NCI-H69 (cell line): ENCODE measurements at regions not wholly inside any gene's neighbourhood (a gene's known extent, or its start where the extent isn't known, plus 50 kb on each side); places are given as distances from the start of the nearest gene placed in this dataset.

Source experiments
- DNase-seq: peaks from one replicate; lab custom pipeline; 2025; lab: John Stamatoyannopoulos, UW

DNA sequence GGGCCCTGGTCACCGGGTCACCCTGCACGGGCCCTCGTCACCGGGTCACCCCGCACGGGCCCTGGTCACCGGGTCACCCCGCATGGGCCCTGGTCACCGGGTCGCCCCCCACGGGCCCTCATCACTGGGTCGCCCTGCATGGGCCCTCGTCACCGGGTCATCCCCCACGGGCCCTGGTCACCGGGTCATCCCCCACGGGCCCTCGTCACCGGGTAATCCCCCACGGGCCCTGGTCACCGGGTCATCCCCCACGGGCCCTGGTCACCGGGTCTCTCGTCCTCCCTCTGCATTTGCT lies 77.6 kb downstream of the RIPK4 start:
- no peak for DNase-seq

DNA sequence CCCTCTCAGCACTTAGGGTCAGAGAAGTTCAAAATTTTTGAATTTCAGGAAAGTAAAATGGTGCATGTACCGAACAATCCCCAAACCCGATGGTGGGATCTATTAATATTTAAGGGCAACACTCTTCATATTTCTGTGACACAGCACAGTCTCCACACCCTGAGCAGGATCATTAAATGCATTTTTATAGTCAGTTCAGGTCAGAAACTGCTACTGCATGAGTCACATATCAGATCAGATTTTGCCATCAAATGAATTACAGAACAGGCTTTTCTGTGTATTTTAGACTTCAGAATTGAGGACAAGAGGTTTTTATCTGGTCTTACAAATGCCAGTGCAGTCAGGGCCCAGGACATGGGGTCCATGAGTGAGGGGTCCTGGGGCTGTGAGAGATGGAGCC lies 79.2 kb downstream of the RIPK4 start:
- DNase-seq: no peak

DNA sequence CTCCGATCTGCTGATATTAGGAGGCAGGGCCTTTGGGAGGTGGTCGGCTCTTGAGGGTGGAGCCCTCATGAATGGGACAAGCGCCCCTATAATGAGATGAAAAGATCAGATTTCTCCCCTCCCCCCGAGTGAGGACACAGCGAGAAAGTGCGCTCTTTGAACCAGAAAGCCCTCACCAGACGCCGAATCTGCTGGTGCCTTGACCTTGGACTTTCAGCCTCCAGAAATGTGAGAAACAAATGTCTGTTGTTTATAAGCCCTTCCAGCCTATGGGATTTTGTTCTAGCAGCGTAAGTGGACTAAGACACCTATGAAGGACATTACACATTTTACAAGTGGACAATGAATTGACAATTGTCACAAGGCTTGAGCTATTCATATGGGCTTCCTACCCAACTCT lies 80.2 kb downstream of the RIPK4 start:
- DNase-seq: no peak

DNA sequence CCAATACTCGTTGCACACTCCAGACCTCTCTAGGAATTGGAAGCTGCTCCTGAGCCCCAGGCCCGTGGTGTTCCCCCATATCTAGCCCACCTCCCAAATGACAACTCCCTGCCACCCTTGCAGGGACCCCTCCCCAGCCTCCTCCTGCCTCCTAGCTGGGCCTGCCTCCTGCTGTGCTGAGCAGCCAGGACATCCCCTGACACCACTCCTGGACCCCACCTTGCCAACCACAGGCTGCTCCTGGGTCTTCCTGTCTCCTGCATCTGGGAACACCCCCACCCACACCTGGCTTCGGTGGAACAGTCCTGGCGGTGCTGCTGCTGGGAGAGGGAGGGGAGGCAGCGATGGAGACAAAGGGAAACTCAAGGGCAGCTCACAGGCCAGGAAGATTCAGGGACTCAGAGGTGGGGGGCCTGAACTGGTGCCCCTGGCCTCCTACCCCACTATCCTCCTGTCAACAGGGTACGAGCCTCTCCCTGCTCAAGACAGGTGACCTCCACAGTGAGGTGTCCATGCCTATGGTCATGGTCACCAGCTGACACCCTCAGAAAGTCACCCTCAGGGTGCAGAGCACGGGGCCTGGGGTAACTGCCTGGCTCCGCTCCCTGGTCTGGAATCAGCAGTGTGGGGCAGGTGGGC lies 81.2 kb downstream of the RIPK4 start:
- no peak for DNase-seq

DNA sequence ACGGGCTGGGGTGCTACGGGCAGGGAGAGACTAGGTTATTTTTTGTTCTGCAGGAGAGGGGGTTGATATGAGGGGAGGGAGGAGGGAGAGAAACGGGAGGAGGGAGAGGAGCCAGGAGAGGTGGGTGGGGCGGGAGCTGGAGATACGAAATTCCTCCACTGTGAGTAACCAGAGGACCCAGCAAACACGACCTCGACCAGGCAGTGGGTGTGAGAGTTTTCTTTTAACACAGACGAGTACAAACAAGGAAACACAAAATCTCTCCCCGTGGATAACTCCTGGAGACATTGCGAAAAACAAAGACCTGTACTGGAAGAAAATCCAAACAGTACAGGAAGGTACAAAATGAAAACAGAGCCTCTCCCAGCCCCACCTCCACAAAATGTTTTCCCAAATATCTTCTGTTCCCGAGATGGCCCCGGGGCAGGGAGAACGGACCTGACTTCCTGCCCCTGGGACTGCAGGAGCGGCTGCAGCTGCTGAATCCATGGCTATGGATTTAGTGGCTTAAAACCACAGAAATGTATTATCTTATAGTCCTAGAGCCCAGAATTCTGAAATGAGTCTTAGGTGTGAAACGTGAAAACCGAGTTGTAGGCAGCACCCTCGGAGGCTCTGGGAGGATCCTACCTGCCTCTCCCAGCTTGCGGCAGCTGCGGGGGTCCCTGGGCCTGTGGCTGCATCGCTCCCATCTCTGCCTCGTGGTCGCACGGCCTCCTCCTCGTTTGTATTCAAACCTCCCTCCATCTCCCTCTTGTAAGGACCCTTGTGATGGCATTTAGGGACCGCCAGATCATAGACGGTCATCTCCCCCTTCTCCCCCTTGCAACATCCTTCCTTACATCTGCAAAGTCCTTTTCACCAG lies 82.2 kb downstream of the RIPK4 start:
- DNase-seq: no peak

DNA sequence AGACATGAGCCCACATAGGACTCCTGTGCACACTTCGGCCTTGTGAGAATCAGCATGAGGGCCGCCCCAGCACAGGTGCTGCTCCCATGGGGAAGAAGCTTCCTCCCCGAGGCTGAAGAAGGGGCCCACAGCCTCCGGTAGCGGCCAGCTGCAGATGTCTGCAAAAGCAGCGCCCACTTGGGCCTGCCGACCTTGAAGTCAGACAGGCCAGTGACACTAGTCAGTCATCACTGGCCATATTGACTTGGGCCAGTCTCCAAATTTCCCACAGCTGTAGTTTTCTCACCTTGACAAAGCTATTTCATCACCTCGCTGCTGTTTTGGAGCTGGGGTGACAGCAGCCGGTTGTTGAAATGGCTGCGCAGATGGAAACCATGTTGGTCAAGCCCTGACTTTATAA lies 83.0 kb downstream of the RIPK4 start:
- no peak for DNase-seq

DNA sequence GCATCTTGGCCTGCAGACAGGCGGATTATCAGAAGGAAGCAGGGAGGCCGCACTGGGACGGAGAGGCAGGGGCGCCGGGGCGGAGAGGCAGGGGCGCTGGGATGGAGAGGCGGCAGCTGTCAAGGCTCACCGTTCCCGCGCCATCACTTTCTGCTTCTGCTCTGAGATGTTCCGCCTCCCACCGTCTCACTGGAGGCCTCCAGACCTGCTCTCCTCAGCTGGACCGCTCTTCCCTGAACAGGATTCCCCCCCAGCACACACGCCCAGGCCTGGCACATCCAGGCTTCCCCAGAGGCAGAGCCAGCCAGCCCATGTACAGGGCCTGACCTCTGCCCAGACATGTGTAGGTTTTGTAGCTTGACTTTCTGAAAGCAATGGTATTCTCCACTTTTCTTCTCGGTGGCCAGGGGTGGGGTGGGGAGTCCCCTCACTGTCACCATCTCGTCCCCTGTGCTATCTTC lies 84.1 kb downstream of the RIPK4 start:
- no peak for DNase-seq

DNA sequence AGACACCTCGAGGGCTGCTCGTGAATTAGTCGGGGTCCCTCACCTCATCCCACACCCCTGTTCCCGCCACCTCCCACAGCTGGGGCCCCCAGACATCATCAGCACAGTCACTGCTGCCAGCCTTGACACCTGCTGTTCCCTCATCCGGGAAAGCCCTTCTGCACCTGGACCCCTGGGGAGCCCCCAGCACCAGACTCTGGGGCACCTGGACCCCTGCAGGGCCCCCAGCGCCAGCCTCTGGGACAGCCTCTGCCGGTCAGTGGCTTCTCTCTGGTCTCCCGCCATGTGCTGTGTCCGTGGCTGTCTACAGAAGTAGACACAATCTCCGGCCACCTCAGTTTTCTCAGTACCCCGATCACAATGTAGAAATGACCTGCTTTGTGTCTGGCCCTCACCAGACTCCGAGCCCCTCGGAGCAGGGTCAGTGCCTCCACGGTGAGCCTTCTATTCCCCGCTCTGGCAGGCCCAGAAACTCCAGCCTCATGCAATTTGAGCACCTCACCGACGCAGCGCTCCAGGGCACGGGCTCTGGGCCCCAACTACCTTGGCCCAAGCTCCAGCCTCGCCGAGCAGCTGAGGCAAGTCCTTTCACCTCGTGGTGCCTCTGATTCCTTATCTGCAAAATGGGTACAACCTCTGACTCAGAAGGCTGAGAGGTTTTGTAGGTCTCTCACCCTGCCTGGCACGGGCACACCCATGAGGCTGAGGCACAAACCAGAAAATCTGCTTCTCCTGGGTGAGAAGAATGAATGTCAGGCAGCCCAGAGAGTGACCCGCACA lies 84.7 kb downstream of the RIPK4 start:
- DNase-seq: peak; percentile 14

DNA sequence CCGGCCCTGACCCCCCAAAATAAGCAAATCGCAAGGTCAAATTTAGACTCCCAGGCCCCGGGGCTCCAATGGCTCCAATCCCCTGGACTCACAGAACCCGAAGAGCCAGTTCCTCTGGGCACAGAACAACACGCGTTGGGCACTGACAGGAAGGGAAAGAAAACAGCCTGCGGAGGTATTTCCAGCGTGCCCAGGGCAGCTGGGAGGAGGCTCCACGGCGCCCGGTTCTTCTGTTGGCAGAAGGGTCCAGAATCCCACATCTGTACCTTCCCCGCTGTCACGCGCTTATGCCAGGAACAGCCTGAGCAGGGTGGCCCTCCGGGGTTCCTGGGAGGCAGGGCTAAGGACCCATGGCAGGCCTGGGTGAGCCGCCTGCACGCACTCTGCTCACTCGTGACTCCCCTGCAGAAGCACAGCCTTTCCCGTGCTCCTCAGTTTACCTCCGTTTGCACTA lies 85.5 kb downstream of the RIPK4 start:
- DNase-seq: no peak

DNA sequence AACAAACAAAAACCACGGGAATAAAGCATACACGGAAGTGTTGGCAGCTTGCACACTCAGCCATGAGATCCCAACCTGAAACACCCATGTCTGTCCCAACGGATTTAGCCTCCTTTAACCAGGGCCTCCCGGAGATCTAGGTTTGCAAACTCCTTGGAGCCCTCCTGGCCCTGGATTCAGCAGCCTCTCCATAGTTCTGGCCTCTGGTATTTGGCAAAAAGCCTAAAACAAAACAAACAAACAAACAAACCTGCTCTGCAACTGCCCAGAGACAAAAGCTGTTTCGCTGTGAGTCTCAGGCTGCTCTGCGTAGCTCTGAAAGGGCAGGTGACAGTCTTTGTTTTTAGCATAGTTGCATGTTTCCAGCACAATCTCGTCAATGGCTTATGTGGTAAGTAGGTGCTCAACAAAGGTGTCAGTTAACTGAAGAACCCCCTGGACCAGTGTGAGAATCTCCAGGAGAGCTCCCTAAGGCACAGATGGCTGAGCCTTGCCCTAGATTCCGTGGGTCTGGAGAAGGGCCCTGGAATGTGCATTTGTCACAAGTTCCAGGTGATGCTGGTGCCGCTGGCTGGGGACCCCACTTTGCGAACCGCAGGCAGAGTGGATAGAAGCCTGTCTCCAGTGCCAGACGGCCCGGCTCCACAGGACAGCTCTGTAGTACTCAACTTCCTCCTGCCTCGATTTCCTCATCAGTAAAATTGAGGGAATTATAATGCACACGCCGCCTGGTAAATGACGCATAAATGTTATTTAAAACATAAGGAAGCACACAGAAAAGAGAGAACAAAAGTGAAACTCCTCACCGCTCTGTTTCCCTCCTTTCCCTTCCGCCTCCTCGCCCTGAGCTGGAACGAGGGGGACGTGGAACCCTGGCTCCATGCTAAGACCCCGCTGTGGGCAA lies 86.2 kb downstream of the RIPK4 start:
- peak; percentile 43 for DNase-seq

DNA sequence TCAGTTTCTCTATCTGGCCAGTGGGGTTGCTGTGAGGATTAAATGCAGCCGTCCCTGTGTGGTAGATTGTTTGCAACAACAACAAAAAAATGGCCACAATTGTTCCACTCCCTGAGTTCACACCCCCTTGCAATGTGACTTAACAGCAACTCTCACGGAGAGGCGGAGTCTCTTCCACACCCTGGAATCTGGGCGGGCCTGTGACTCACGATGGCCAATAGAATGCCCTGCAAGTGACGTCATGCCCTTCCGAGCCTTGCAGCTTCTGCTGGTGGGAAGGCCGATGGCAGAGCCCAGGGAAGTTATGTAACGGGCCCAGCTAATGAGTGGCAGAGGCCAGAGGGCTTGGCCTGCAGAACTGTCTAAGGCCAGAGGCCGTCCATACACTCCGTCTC lies 87.9 kb downstream of the RIPK4 start:
- DNase-seq: peak; percentile 97

DNA sequence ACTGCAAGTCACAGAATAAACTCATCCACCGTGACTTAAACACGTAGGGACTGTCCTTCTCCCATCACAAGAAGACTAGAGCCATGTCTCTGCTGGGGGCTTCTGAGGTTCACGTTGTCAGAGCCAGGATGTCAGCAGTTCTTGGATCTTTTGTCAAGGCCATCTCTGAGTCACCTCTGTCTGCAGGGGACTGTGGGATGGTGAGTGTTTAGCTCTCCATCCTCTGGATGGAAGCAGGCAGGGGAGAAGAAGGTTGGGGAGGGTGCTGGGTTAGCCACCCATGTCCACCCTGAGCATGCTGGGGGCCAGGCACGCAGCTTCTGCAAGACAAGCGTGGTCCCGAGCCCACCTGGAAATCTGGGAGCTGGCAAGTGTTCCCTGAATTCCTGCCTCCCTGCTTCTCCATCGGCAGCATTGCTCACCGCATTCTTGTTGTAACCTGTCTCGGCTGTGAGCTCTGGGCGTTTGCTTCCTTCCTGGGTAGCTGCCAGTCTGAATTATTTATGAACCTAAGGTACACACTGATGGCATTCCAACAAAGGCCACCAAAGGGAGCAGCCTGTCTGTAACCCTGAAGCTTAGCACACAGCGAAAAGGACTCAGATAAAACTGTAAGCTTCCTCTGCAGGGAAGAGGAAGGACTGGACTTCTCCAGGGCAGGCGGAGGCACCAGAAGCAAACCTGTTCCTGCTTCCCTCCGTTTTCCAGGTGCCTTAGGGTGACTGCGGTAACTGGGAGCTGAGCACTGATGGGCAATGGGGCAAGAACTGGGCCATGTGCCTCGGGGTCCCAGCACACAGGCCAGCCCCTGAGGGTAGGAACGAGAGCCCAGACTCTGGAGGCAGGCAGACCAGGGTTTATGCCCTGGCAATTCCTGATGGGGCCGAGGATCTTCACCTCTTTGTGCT lies 88.6 kb downstream of the RIPK4 start:
- peak; percentile 91 for DNase-seq

DNA sequence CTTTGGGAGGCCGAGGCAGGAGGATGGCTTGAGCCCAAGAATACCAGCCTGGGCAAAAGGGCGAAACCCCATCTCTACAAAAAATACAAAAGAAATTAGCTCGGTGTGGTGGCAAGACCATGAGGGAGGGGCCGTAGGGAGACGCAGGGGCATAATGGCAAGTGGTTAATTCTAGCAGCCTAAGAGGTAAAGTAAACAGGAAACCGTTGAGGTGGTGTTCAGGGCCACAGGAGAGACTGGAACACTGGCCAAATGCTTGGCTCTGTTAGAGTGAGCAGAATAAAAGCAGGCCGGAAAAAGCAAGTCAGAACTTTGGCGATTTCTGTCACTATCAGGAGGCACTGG lies 89.2 kb downstream of the RIPK4 start:
- DNase-seq: peak; percentile 90

DNA sequence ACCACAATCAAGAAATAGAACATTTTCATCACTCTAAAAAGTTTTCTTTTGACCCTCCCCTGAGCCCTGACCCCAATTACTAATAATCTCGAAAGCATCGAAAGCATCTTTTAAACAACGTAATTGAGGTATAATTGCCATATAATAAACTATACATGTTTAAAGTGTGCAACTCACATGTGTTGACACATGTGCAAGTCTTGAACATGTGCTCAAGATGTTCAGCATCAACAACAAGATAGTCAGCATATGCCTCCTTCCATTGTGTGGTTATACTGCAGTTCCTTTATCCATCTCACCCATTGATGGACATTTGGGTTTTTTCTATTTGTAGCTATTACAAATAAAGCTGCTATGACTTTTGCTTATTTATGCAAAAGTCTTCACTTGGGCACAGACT lies 90.7 kb downstream of the RIPK4 start:
- no peak for DNase-seq

DNA sequence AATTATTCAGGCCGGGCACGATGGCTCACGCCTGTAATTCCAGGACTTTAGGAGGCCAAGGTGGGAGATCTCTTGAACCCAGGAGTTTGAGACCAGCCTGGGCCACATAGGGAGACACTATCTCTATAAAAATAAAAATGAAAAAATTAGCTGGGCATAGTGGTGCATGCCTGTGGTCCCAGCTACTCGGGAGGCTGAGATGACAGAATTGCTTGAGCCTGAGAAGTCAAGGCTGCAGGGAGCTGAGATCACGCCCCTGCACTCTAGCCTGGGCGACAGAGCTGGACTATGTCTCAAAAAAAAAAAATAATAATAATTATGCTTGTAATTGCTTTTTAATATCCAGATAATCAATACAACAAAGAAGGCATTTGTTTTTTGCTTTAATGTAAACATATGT lies 91.3 kb downstream of the RIPK4 start:
- DNase-seq: no peak

DNA sequence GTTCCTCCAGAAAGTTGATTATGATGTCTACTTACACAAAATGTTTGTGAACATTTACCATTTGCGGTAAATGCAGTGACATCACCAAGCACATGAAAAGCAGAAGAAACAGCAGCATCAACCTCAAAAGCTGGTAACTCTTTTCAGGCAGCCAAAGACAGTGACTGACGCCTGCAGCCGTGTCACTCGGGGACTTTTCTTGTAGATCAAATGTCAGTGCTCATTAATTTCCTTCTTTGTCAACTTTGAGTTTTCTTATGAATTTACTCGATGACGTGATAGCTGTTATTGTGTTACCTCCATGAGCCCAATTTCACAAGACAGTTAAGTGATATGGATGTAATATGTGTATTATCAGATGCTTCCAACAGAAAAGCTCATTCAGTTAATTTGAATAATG lies 92.5 kb downstream of the RIPK4 start:
- no peak for DNase-seq

DNA sequence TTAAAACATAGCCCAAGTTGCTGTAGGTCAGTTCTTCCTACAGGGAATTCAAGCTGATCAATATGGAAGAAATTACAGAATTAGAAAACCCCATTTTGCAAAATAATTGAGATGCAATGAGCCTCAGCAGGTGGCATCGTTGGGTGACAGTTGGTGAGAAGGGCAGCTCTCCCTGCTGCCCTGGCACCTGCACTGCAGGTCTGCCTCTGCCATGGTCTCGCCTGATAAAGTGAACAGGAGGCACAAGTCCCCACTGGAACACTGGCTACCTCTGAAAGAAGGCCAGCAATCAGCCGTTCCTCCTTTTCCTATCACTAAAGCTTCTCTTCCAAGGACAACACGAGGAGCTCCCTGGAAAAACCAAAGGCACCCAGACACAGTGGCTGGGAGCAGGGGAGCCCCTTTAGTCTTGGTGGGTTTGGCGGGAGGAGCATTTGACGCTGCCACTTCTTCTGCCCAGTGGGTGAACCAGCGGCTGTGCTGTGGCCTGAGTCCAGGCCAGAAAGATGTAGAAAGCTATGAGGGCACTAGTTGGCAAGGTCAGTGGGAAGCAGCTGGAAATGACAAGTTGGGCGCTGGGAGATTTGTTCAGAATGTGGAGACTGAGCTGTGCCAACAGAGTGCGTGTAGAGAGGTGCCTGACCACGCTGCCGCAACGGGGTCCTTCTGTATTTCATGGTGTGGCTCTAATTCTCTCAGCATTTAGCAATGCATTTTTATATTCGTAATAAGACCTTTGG lies 93.1 kb downstream of the RIPK4 start:
- peak; percentile 21 for DNase-seq

DNA sequence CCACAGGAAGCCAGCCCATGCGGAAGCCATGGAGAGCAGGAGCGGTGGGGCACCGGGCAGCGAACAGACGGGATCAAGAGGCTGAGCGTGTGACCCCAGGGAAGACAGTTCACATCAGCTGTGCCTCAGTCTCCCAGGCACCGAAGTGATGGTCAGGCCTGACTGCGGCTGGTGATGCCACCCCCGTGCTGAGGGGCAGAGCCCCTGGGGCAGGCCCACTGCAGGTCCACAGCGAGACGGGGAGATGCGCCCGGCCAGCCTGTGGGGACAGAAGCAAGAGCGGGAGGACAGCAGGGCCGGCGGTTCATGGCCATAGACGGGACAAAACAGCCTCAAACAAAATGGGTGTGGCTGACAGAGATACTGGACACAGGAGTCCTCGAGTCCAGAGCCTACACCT lies 93.8 kb downstream of the RIPK4 start:
- no peak for DNase-seq

DNA sequence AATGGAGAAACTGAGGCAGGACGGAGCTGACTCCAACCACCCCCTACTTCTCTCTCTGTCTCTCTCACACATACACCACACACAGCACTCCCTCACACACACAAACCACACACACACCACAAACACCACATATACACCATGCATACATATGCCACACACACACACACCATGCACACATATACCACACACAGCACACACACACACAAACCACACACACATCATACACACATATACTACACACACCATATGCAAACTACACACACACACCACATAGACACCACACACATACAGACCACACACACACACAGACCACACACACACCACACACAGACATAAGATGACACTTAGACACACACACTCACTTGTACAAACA lies 94.3 kb downstream of the RIPK4 start:
- DNase-seq: no peak

DNA sequence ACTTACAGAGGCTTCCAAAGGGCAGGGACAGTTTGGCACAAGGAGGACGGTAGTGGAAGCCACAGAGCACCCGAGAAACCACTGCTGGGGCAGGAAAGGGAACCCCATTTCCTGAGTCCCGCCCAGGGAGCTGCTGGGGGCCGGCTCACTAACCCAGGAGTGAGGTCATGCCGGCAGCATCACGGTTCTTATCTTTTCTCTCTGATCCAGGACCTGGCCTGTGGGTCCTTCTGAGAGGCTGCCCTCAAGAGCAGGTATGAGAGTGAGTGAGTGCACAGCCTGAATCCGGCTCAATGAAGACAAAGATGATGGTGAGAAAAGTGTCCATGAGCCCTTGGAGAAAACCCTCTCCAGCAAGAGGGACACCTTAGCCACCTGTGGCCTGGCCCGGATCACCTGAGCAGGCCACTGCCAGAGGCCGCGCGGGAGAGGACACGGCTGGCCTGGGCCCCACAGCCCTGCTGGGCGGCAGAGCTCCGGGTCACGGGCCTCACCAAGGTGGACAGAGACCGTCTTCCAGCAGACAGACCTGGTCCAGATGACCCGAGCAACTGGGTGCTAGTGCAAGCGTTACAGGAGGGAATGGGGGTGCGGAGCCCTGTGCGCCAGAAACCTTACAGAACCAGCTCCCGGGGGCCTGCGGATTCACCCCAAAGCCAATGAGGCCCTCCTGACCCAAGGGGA lies 94.9 kb downstream of the RIPK4 start:
- no peak for DNase-seq
